Liver (tissue), 9 donors: ENCODE measurements at regions not wholly inside any gene's neighbourhood (a gene's known extent, or its start where the extent isn't known, plus 50 kb on each side); places are given as distances from the start of the nearest gene placed in this dataset. TPM values are rescaled to one million over a fixed set of nuclear protein-coding genes. Genes with fewer than 3 reads are reported as not detected.

ENCODE experiments used
- DNase-seq: peaks from one replicate; pipeline ENCODE4 v3.0.0-alpha.2; 2017; ENCODE audit warnings: low spot score
- H3K27ac ChIP-seq, 2 donors: one replicate each; pipeline ENCODE4 v1.7.0; 2013; ENCODE audit warnings: inconsistent platforms in 2 of 2, low read length in 2 of 2, control low read depth in 1 of 2, low read depth in 1 of 2, mild to moderate bottlenecking in 1 of 2
- H3K27me3 ChIP-seq, 4 donors: one replicate each; pipeline versions ENCODE4 v1.6.1 to v1.7.0; 2013; ENCODE audit warnings: low read length in 3 of 4, inconsistent platforms in 1 of 4, mild to moderate bottlenecking in 1 of 4, moderate library complexity in 1 of 4; ENCODE audit not compliant: control insufficient read depth in 4 of 4, insufficient read depth in 4 of 4
- H3K36me3 ChIP-seq, 4 donors: one replicate each; pipeline versions ENCODE4 v1.6.1 to v1.7.0; 2013; ENCODE audit warnings: low read length in 3 of 4, mild to moderate bottlenecking in 3 of 4, low read depth in 1 of 4, moderate library complexity in 1 of 4; ENCODE audit not compliant: control insufficient read depth in 4 of 4, insufficient read depth in 3 of 4
- H3K4me1 ChIP-seq, 4 donors: one replicate each; pipeline versions ENCODE4 v1.6.1 to v1.7.0; 2013; ENCODE audit warnings: low read length in 3 of 4, mild to moderate bottlenecking in 3 of 4, moderate library complexity in 1 of 4; ENCODE audit not compliant: control insufficient read depth in 4 of 4, insufficient read depth in 4 of 4
- H3K4me3 ChIP-seq, 3 donors: one replicate each; pipeline versions ENCODE4 v1.6.1 to v1.7.0; 2013; ENCODE audit warnings: low read length in 3 of 3, control low read depth in 1 of 3, low read depth in 1 of 3, mild to moderate bottlenecking in 1 of 3
- H3K9ac ChIP-seq, 2 donors: one replicate each; pipeline ENCODE4 v1.7.0; 2013; ENCODE audit warnings: low read length in 2 of 2, mild to moderate bottlenecking in 2 of 2, moderate library complexity in 2 of 2, control low read depth in 1 of 2, low read depth in 1 of 2
- H3K9me3 ChIP-seq, 4 donors: one replicate each; pipeline versions ENCODE4 v1.6.1 to v1.7.0; 2013; ENCODE audit warnings: low read length in 3 of 4; ENCODE audit not compliant: control insufficient read depth in 4 of 4
- CTCF ChIP-seq: fragments of 150-350 bp; IDR thresholded peaks from 2 replicates; pipeline ENCODE4 v1.5.1; 2017; ENCODE audit warnings: improper control_type of control experiment, low read depth, low read length; ENCODE audit not compliant: missing input control
- RXRA ChIP-seq, 2 donors: IDR thresholded peaks; 2 replicates each; pipeline ENCODE4 v1.6.1; 2017 to 2018; ENCODE audit warnings: antibody characterized with exemption in 2 of 2, mild to moderate bottlenecking in 1 of 2
- WGBS: extraction: QIAGEN DNeasy Blood & Tissue Kit; methylation state at CpG from one replicate; pipeline ENCODE4 v1.1.7; 2013; 5-methylcytosine and 5-hydroxymethylcytosine counted together
- small RNA-seq: library from RNA; depleted of rRNA; stranded (forward); fragments of <200 nt; gene quantifications from one replicate; pipeline ENCODE3, GENCODE V24; 2014
- donor health status: healthy.
- donor health status: healthy.
- donor health status: healthy.
- donor health status: healthy.
- donor health status: healthy.

DNA sequence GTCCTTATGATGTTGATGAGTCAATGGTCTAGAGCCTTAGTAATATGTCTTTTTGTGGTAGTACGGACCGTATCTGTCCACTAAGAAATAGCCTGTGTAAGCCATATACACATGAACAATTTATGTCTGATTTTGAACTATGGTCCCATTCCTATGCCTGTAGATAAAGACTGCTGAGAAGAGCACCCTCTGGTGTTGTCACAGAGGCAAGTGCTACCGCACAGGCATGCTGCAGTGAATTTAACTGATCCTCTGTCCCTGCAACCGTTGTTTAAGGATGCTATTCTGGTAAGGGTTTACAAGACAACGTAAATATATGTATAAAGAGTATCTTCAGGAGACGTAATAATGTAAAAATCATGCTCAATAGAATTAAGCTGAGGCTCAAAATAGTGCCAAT lies 170.7 kb downstream of the UBE3A start:
- WGBS, result 52% methylated on average over 6 of the region's 6 CpGs
- no peak overlapping the region for H3K27ac ChIP-seq
- no peaks in the 10 kb centered on the region for H3K27me3 ChIP-seq
- no peak overlapping the region for H3K4me3 ChIP-seq
- no peaks in the 10 kb centered on the region for H3K9me3 ChIP-seq
- TF ChIP-seq RXRA (IDR thresholded peaks at IDR 0.05) (no peak), CTCF (peak; percentile 14)
- DNase-seq, result no peak
- no peak overlapping the region for H3K9ac ChIP-seq
- H3K4me1 ChIP-seq, result no peaks in the 10 kb centered on the region
- H3K36me3 ChIP-seq, result peaks cover 0 to 8% (median 1%) of the 10 kb centered on the region in 4 donors

Small RNA genes in the stretch of these regions (small RNA-seq; reads per million reads assigned to genes)
- not detected for gene RF00105
- gene SNORD115-1, result 10.1 reads per million, percentile 94 among the genes with 10 or more reads in this experiment
- 345 reads per million, percentile 99 among the genes with 10 or more reads in this experiment for gene SNORD115-10
- gene SNORD115-11, result 2.1 reads per million, percentile 88 among the genes with 10 or more reads in this experiment
- not detected for gene SNORD115-12
- 25.4 reads per million, percentile 96 among the genes with 10 or more reads in this experiment for gene SNORD115-14
- 265 reads per million, percentile 98 among the genes with 10 or more reads in this experiment for gene SNORD115-15
- 247 reads per million, percentile 98 among the genes with 10 or more reads in this experiment for gene SNORD115-16
- gene SNORD115-17, result 1.1 reads per million, percentile 79 among the genes with 10 or more reads in this experiment
- gene SNORD115-18, result not detected
- gene SNORD115-19, result not detected
- 19.8 reads per million, percentile 96 among the genes with 10 or more reads in this experiment for gene SNORD115-2
- 35.9 reads per million, percentile 96 among the genes with 10 or more reads in this experiment for gene SNORD115-20
- gene SNORD115-21, result 50.6 reads per million, percentile 97 among the genes with 10 or more reads in this experiment
- 1.7 reads per million, percentile 86 among the genes with 10 or more reads in this experiment for gene SNORD115-22
- 105 reads per million, percentile 98 among the genes with 10 or more reads in this experiment for gene SNORD115-23
- gene SNORD115-24, result 0.60 reads per million, percentile 63 among the genes with 10 or more reads in this experiment
- 0.77 reads per million, percentile 71 among the genes with 10 or more reads in this experiment for gene SNORD115-25
- 0.49 reads per million, percentile 55 among the genes with 10 or more reads in this experiment for gene SNORD115-27
- gene SNORD115-28, result 0.35 reads per million, percentile 38 among the genes with 10 or more reads in this experiment
- not detected for gene SNORD115-29
- gene SNORD115-3, result 14.2 reads per million, percentile 95 among the genes with 10 or more reads in this experiment
- gene SNORD115-30, result 146 reads per million, percentile 98 among the genes with 10 or more reads in this experiment
- gene SNORD115-31, result 8.9 reads per million, percentile 94 among the genes with 10 or more reads in this experiment
- gene SNORD115-32, result 143 reads per million, percentile 98 among the genes with 10 or more reads in this experiment
- 147 reads per million, percentile 98 among the genes with 10 or more reads in this experiment for gene SNORD115-33
- 188 reads per million, percentile 98 among the genes with 10 or more reads in this experiment for gene SNORD115-34
- gene SNORD115-35, result 12.4 reads per million, percentile 95 among the genes with 10 or more reads in this experiment
- not detected for gene SNORD115-36
- gene SNORD115-37, result 5.3 reads per million, percentile 92 among the genes with 10 or more reads in this experiment
- 283 reads per million, percentile 98 among the genes with 10 or more reads in this experiment for gene SNORD115-38
- gene SNORD115-39, result 57.3 reads per million, percentile 97 among the genes with 10 or more reads in this experiment
- gene SNORD115-4, result 9.7 reads per million, percentile 94 among the genes with 10 or more reads in this experiment
- 238 reads per million, percentile 98 among the genes with 10 or more reads in this experiment for gene SNORD115-40
- 270 reads per million, percentile 98 among the genes with 10 or more reads in this experiment for gene SNORD115-41
- 172 reads per million, percentile 98 among the genes with 10 or more reads in this experiment for gene SNORD115-42
- gene SNORD115-43, result 0.62 reads per million, percentile 65 among the genes with 10 or more reads in this experiment
- 283 reads per million, percentile 98 among the genes with 10 or more reads in this experiment for gene SNORD115-44
- gene SNORD115-45, result not detected
- not detected for gene SNORD115-46
- not detected for gene SNORD115-47
- 93.6 reads per million, percentile 98 among the genes with 10 or more reads in this experiment for gene SNORD115-5
- gene SNORD115-6, result 11.8 reads per million, percentile 95 among the genes with 10 or more reads in this experiment
- gene SNORD115-7, result not detected
- 161 reads per million, percentile 98 among the genes with 10 or more reads in this experiment for gene SNORD115-8
- 0.20 reads per million for gene SNORD115-9
- 404 reads per million, percentile 99 among the genes with 10 or more reads in this experiment for gene SNORD116-1
- not detected for gene SNORD116-10
- 4.0 reads per million, percentile 91 among the genes with 10 or more reads in this experiment for gene SNORD116-11
- gene SNORD116-12, result 11.6 reads per million, percentile 95 among the genes with 10 or more reads in this experiment
- gene SNORD116-13, result 34.0 reads per million, percentile 96 among the genes with 10 or more reads in this experiment
- 269 reads per million, percentile 98 among the genes with 10 or more reads in this experiment for gene SNORD116-14
- gene SNORD116-15, result 553 reads per million, percentile 99 among the genes with 10 or more reads in this experiment
- gene SNORD116-16, result 2,414 reads per million, percentile 100 among the genes with 10 or more reads in this experiment
- gene SNORD116-17, result 1.2 reads per million, percentile 81 among the genes with 10 or more reads in this experiment
- gene SNORD116-18, result 1,047 reads per million, percentile 99 among the genes with 10 or more reads in this experiment
- gene SNORD116-19, result 0.29 reads per million, percentile 25 among the genes with 10 or more reads in this experiment
- 216 reads per million, percentile 98 among the genes with 10 or more reads in this experiment for gene SNORD116-2
- gene SNORD116-22, result not detected
- gene SNORD116-23, result 168 reads per million, percentile 98 among the genes with 10 or more reads in this experiment
- gene SNORD116-24, result 2,119 reads per million, percentile 99 among the genes with 10 or more reads in this experiment
- 521 reads per million, percentile 99 among the genes with 10 or more reads in this experiment for gene SNORD116-25
- gene SNORD116-29, result 944 reads per million, percentile 99 among the genes with 10 or more reads in this experiment
- gene SNORD116-3, result not detected
- not detected for gene SNORD116-30
- gene SNORD116-5, result not detected
- gene SNORD116-6, result 136 reads per million, percentile 98 among the genes with 10 or more reads in this experiment
- not detected for gene SNORD116-7
- gene SNORD116-8, result 400 reads per million, percentile 99 among the genes with 10 or more reads in this experiment
- gene SNORD116-9, result not detected
